Aorta (tissue), 5 donors: ENCODE measurements at regions not wholly inside any gene's neighbourhood (a gene's known extent, or its start where the extent isn't known, plus 50 kb on each side); places are given as distances from the start of the nearest gene placed in this dataset.
"Not testable (repeated sequence)": the region's sequence is repeated elsewhere in the genome, so short reads cannot be mapped to it uniquely, and the experiment has no call there.

Source experiments
- ATAC-seq: fragments of 200-7000 bp; cut with Tn5 transposase; one replicate; pipeline ENCODE4 v1.9.1; 2022; ENCODE audit warnings: moderate library complexity; ENCODE audit not compliant: low FRiP score
- DNase-seq, 2 donors: peaks; one replicate each; pipeline ENCODE4 v3.0.0-alpha.2; 2020
- H3K27ac ChIP-seq, 2 donors: one replicate each; pipeline ENCODE4 v1.5.1; 2013; ENCODE audit warnings: low read length in 2 of 2, mild to moderate bottlenecking in 2 of 2, moderate library complexity in 2 of 2, control low read depth in 1 of 2, inconsistent platforms in 1 of 2, low read depth in 1 of 2
- H3K27me3 ChIP-seq, 2 donors: one replicate each; pipeline ENCODE4 v1.6.1; 2013; ENCODE audit warnings: control low read depth in 1 of 2, low read length in 1 of 2, mild to moderate bottlenecking in 1 of 2, moderate library complexity in 1 of 2; ENCODE audit not compliant: insufficient read depth in 2 of 2, control insufficient read depth in 1 of 2
- H3K36me3 ChIP-seq, 2 donors: one replicate each; pipeline ENCODE4 v1.6.1; 2013; ENCODE audit warnings: control low read depth in 1 of 2, low read length in 1 of 2, mild to moderate bottlenecking in 1 of 2; ENCODE audit not compliant: insufficient read depth in 2 of 2, control insufficient read depth in 1 of 2
- H3K4me1 ChIP-seq, 2 donors: one replicate each; pipeline ENCODE4 v1.6.1; 2013; ENCODE audit warnings: low read length in 2 of 2, control low read depth in 1 of 2, mild to moderate bottlenecking in 1 of 2, moderate library complexity in 1 of 2; ENCODE audit not compliant: insufficient read depth in 2 of 2, control insufficient read depth in 1 of 2
- H3K4me3 ChIP-seq, 2 donors: one replicate each; pipeline ENCODE4 v1.5.1; 2013; ENCODE audit warnings: low read length in 2 of 2, control low read depth in 1 of 2, mild to moderate bottlenecking in 1 of 2
- H3K9me3 ChIP-seq: one replicate; pipeline ENCODE4 v1.6.1; 2013; ENCODE audit warnings: mild to moderate bottlenecking, low read length; ENCODE audit not compliant: control insufficient read depth
- WGBS, 2 donors: extraction: QIAGEN DNeasy Blood & Tissue Kit; methylation state at CpG; one replicate each; pipeline ENCODE4 v1.1.7; 2013; 5-methylcytosine and 5-hydroxymethylcytosine counted together
- intact Hi-C, 2 donors: fragments of 100-400 bp; cut with DNase I; formaldehyde crosslinking; loops; one replicate each; pipeline versions ENCODE4 v1.14.2 to v1.15.0; 2022
- donor health status: healthy with polysubstance abuse.
- donor health status: Bipolar disorder and iron deficiency.
- donor health status: DM: no; HTN: no; CAD: no.
- donor health status: DM: no; HTN: no; CAD: no.
- donor health status: DM: yes; HTN: yes; CAD: no.

DNA sequence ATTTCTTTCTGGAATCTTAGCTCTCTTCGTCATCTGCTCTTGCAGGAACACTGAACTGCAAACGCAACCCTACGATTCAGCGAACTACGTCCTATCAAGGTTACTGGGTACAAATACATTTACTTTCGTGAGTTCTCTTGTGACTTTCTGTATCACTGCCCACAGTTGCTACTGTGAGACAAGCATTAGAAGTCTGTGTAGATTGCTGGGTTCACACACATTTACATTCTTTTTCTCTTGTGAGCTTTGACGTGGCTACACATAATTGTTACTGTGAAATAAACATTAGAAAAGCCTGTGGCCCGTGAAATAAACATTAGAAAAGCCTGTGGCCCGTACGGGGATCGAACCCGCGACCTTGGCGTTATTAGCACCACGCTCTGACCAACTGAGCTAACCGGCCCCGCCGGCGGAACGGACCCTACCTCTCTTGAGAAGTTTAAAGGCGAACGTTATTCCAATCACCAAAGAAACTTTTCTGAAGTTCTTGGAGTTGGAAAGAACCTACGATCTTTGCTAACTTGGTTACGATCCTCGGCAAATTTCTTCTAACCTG, 61.2 kb upstream of the ZNF322 start:
- H3K9me3 ChIP-seq, H3K4me1 ChIP-seq, H3K36me3 ChIP-seq, H3K27ac ChIP-seq, ATAC-seq, intact Hi-C loops, H3K4me3 ChIP-seq, DNase-seq, H3K27me3 ChIP-seq: not testable (repeated sequence)
- no CpG with 5 or more reads among the region's 25 CpGs for WGBS, 2 donors

- WGBS, 2 donors = no CpG with 5 or more reads among the region's 31 CpGs
- H3K27me3 ChIP-seq, H3K4me3 ChIP-seq, H3K4me1 ChIP-seq, DNase-seq, H3K9me3 ChIP-seq, intact Hi-C loops, ATAC-seq, H3K27ac ChIP-seq, H3K36me3 ChIP-seq: not testable (repeated sequence)
These were observed 70.6 kb upstream of the ZNF322 start for GRCh38 chr6:26730019-26730766.

DNA sequence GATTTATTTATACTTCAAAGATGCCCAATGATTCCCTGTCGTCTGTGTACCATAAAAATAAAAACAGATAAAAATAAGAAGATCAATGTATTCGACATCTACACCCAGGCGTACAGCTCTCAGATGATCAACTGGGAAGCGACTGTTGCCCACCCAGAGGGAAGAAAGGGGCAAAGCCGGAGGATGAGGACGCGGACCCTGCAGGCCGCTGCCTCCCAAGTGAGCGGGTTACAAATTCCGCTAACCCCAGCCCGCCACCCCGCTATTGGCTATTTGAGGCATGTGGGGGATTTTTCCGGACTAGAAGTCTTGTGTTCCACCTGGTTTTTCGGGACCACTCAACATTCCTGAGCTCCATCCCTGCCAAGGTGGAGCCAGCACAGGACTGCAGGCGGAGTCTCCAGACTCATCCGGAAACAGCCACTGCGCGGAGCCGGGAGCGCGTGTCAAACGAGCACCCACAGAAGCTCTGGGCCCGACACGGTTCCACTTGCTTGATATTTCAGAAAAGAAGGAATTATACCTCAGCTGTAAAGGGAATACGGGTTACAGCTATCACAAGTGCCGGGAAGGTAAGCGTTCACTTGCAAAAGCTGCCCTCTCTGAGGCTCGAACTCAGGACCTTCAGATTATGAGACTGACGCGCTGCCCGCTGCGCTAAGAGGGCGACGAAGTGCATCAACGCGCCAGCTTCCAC, 75.4 kb upstream of the ZNF322 start:
- intact Hi-C loops, DNase-seq, H3K36me3 ChIP-seq, H3K4me1 ChIP-seq, H3K27me3 ChIP-seq, ATAC-seq, H3K4me3 ChIP-seq, H3K27ac ChIP-seq, H3K9me3 ChIP-seq: not testable (repeated sequence)
- WGBS, 2 donors = no CpG with 5 or more reads among the region's 36 CpGs

GRCh38 chr6:26739811-26740210, 80.3 kb upstream of the ZNF322 start:
- H3K4me1 ChIP-seq = no peaks in the 10 kb centered on the region
- H3K36me3 ChIP-seq = no peaks in the 10 kb centered on the region
- no peak for ATAC-seq
- H3K27ac ChIP-seq = no peak overlapping the region
- no peak overlapping the region for H3K4me3 ChIP-seq
- DNase-seq = no peak
- no peaks in the 10 kb centered on the region for H3K9me3 ChIP-seq
- no peaks in the 10 kb centered on the region for H3K27me3 ChIP-seq
- 84 to 87% methylated on average over 7 of the region's 7 CpGs for WGBS, 2 donors
- intact Hi-C loops = no loop called here

DNA sequence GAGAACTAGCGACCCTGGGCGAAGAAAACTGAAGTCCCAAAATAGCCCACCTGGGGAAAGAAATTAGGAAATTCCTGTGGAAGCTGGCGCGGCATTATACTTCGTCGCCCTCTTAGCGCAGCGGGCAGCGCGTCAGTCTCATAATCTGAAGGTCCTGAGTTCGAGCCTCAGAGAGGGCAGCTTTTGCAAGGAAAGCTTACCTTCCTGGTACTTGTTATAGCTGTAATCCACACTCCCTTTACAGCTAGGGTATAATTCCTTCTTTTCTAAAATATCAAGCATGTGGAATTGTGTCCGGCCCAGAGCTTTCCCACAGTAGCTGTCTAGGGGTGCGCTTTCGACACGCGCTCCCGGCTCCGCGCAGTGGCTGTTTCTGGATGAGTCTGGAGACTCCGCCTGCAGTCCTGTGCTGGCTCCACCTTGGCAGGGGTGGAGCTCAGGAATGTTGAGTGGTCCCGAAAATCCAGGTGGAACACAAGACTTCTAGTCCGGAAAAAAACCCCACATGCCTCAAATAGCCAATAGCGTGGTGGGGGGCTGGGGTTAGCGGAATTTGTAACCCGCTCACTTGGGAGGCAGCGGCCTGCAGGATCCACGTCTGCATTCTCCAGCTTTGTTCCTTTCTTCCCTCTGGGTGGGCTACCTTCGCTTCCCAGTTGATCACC, 83.7 kb upstream of the ZNF322 start:
- WGBS, 2 donors = 1 to 5% methylated on average over 24 to 28 of the region's 28 CpGs
- Histone ChIP-seq H3K36me3 (no peaks in the 10 kb centered on the region), H3K27me3 (no peaks in the 10 kb centered on the region), H3K4me3 (no peak overlapping the region), H3K9me3 (peaks cover 5% of the 10 kb centered on the region), H3K4me1 (no peaks in the 10 kb centered on the region), H3K27ac (no peak overlapping the region)
- ATAC-seq (no peak), DNase-seq (no peak)
- intact Hi-C loops = no loop called here

- Histone ChIP-seq H3K4me3 (no peak overlapping the region), H3K9me3 (peaks cover 5% of the 10 kb centered on the region), H3K27ac (no peak overlapping the region), H3K27me3 (no peaks in the 10 kb centered on the region), H3K4me1 (no peaks in the 10 kb centered on the region), H3K36me3 (no peaks in the 10 kb centered on the region)
- ATAC-seq = no peak
- intact Hi-C loops = no loop called here
- 2 to 4% methylated on average over 27 of the region's 27 CpGs for WGBS, 2 donors
- no peak for DNase-seq
These were observed 84.6 kb upstream of the ZNF322 start for GRCh38 chr6:26743941-26744699.

DNA sequence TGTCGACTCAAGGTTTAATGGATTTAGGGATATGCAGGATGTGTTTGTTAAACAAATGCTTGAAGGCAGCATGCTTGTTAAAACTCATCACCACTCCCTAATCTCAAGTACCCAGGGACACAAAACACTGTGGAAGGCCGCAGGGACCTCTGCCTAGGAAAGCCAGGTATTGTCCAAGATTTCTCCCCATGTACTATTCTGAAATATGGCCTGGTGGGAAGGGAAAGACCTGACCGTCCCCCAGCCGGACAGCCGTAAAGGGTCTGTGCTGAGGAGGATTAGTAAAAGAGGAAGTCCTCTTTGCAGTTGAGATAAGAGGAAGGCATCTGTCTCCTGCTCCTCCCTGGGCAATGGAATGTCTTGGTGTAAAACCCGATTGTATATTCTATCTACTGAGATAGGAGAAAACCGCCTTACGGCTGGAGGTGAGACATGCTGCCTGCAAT, 85.3 kb upstream of the ZNF322 start:
- H3K36me3 ChIP-seq, intact Hi-C loops, H3K27me3 ChIP-seq, DNase-seq, H3K27ac ChIP-seq, H3K4me1 ChIP-seq, H3K4me3 ChIP-seq, ATAC-seq, H3K9me3 ChIP-seq: not testable (repeated sequence)
- WGBS, 2 donors = 2 to 5% methylated on average over 8 of the region's 8 CpGs

DNA sequence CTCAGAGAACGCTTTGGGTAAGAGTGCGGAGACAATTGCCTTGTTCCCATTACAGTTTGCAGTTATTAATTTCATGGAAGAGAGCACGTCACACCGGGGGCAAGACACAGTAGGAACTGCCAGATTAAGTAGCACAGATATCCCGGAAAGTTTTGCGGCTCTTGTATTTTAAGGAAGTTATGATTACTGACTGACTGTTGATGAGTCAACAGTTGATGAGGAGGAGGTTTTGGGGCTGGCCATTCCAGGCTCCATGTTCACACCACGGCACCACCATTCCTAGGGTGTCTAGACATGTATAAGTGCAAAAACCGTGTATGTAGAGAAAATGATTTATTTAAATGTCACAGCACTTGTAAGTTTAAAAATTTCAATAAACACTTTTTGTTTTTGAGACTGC, 86.4 kb upstream of the ZNF322 start:
- H3K27me3 ChIP-seq, H3K36me3 ChIP-seq, H3K9me3 ChIP-seq, ATAC-seq, H3K4me3 ChIP-seq, intact Hi-C loops, H3K27ac ChIP-seq, DNase-seq, H3K4me1 ChIP-seq: not testable (repeated sequence)
- WGBS, 2 donors = 13 to 15% methylated on average over 8 of the region's 8 CpGs
